HL-60 (cell line): ENCODE measurements at regions not wholly inside any gene's neighbourhood (a gene's known extent, or its start where the extent isn't known, plus 50 kb on each side); places are given as distances from the start of the nearest gene placed in this dataset.

Experiments
- DNase-seq, 2 experiments: peaks; one replicate each; pipeline ENCODE4 v3.0.0-alpha.2; 2010 to 2020; ENCODE audit warnings: low read depth in 1 of 2, low spot score in 1 of 2
- H3K27ac ChIP-seq: fragments of 250-450 bp; sonication (Bioruptor Pico); replicated peaks from 2 replicates; pipeline ENCODE4 v1.5.1; 2020; ENCODE audit warnings: mild to moderate bottlenecking, moderate library complexity
- H3K27me3 ChIP-seq: fragments of 250-450 bp; sonication (Bioruptor Pico); 2 replicates; pipeline ENCODE4 v1.5.1; 2021; ENCODE audit warnings: mild to moderate bottlenecking, moderate library complexity; ENCODE audit not compliant: insufficient read depth, poor library complexity, severe bottlenecking
- H3K4me3 ChIP-seq: replicated peaks from 2 replicates; pipeline ENCODE4 v1.5.1; 2011; ENCODE audit warnings: mild to moderate bottlenecking, control low read depth, low read length; ENCODE audit not compliant: insufficient read depth
- CTCF ChIP-seq: IDR thresholded peaks from one replicate; pipeline ENCODE4 v1.5.1; 2011; ENCODE audit warnings: low read length, control low read depth, inconsistent platforms; ENCODE audit not compliant: insufficient read depth
- GABPA ChIP-seq: IDR thresholded peaks from 2 replicates; pipeline ENCODE4 v1.6.1; 2012; ENCODE audit warnings: low read depth
- POLR2AphosphoS5 ChIP-seq: IDR thresholded peaks from 2 replicates; pipeline ENCODE4 v1.6.1; 2012; ENCODE audit warnings: low read depth
- REST ChIP-seq: IDR thresholded peaks from 2 replicates; pipeline ENCODE4 v1.6.1; 2012; ENCODE audit warnings: low read depth; ENCODE audit not compliant: insufficient replicate concordance
- SPI1 ChIP-seq: IDR thresholded peaks from 2 replicates; pipeline ENCODE4 v1.6.1; 2012; ENCODE audit warnings: low read depth, mild to moderate bottlenecking, borderline replicate concordance

- no peak for TF ChIP-seq POLR2AphosphoS5
- TF ChIP-seq REST, result no peak
- no peak for TF ChIP-seq GABPA
- TF ChIP-seq CTCF, result no peak
- TF ChIP-seq SPI1, result no peak
- no peak overlapping the region for H3K27ac ChIP-seq
- H3K4me3 ChIP-seq, result no peak overlapping the region
- H3K27me3 ChIP-seq, result no peaks in the 10 kb centered on the region
- DNase-seq, result no peak
Measured at GRCh38 chr13:29704648-29705047, 109.2 kb upstream of the SLC7A1 start.

- H3K27ac ChIP-seq, result no peak overlapping the region
- no peak for TF ChIP-seq SPI1
- no peak for TF ChIP-seq CTCF
- no peak for TF ChIP-seq POLR2AphosphoS5
- TF ChIP-seq REST, result no peak
- no peak for DNase-seq
- H3K4me3 ChIP-seq, result no peak overlapping the region
- H3K27me3 ChIP-seq, result no peaks in the 10 kb centered on the region
Measured at GRCh38 chr13:29703421-29703820, 107.9 kb upstream of the SLC7A1 start.

- no peak overlapping the region for H3K27ac ChIP-seq
- no peaks in the 10 kb centered on the region for H3K27me3 ChIP-seq
- H3K4me3 ChIP-seq, result no peak overlapping the region
- TF ChIP-seq SPI1 (no peak), POLR2AphosphoS5 (no peak), REST (no peak), CTCF (no peak), GABPA (no peak)
- no peak for DNase-seq
Measured at GRCh38 chr13:29702912-29703351, 107.4 kb upstream of the SLC7A1 start.
